ENCODE measurements at regions not wholly inside any gene's neighbourhood (a gene's known extent, or its start where the extent isn't known, plus 50 kb on each side); places are given as distances from the start of the nearest gene placed in this dataset.

DNA sequence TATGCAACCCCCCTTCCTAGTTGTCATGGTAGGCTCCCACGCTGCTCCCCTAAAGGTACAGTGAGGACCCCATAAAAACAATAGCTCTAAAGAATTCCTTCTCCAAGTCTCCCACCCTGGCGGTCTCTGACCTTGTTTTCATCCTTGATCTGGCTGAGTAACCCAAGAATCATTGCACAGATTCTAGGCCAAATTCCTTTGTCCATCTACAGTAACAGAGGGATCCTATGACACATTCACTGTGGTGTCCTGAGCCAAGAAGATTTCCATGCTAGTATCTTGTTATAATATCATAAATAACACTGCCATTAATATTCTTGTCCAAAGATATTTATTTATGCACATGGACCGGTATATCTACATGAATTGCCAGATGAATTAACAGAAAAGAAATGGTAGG, 240.2 kb downstream of the CYP26B1 start:
- TF ChIP-seq POLR2A (IDR thresholded peaks at IDR 0.05; ENCODE audit: low read length): no peak
- TF ChIP-seq GATA1 (IDR thresholded peaks at IDR 0.05; ENCODE audit: low read depth, low read length): no peak
